ENCODE measurements at regions not wholly inside any gene's neighbourhood (a gene's known extent, or its start where the extent isn't known, plus 50 kb on each side); places are given as distances from the start of the nearest gene placed in this dataset.

- TF ChIP-seq RAD21 (conservative IDR thresholded peaks at IDR 0.05) (no peak), CTCF (IDR thresholded peaks at IDR 0.05; ENCODE audit: poor library complexity, severe bottlenecking) (no peak), EZH2 (IDR thresholded peaks at IDR 0.05; ENCODE audit: borderline replicate concordance, insufficient read depth, low read length, poor library complexity, severe bottlenecking) (no peak), REST (IDR thresholded peaks at IDR 0.05; ENCODE audit: borderline replicate concordance) (no peak), POLR2AphosphoS5 (IDR thresholded peaks at IDR 0.05) (no peak), EP300 (conservative IDR thresholded peaks at IDR 0.05; ENCODE audit: poor library complexity, severe bottlenecking) (no peak), TAF1 (IDR thresholded peaks at IDR 0.05; ENCODE audit: low read depth) (no peak), SMC3 (conservative IDR thresholded peaks at IDR 0.05; ENCODE audit: poor library complexity) (no peak)
These were observed 164.5 kb downstream of the IZUMO3 start for GRCh38 chr9:24381205-24381604.
